ENCODE measurements at regions not wholly inside any gene's neighbourhood (a gene's known extent, or its start where the extent isn't known, plus 50 kb on each side); places are given as distances from the start of the nearest gene placed in this dataset.

DNA sequence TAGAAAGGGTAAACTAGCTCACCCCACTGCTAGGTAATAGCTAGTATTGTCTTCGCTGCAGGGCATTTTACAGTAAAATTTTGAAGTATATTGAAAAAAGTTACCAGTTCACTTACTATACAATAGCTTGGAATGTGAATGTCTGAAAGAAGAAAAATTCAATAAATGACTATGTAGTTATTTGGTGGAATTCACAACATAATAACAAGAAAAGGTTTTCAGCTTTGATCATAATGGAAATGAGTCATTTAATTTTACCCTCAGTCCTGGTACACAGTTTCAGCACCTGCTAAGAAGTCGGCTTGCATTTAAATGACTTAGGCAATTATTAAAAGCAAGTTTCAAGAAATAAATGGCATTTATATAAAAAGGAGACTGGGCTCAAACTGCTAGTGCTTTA, 90.4 kb downstream of the NUP35 start:
- ChIA-PET CTCF (no interaction called here), POLR2A (no interaction called here)
- peaks cover 4% of the 10 kb centered on the region for H3K36me3 Mint-ChIP-seq (ENCODE audit: low read depth)
- H3K4me3 Mint-ChIP-seq: no peak overlapping the region
- H3K27ac Mint-ChIP-seq: no peak overlapping the region
- no peaks in the 10 kb centered on the region for H3K27me3 Mint-ChIP-seq
- peaks cover 4% of the 10 kb centered on the region for H3K9me3 Mint-ChIP-seq
- no peak for DNase-seq
- H3K4me1 Mint-ChIP-seq: peaks cover 28% of the 10 kb centered on the region

GRCh38 chr2:183215917-183216316, 91.7 kb downstream of the NUP35 start:
- POLR2A ChIA-PET: no interaction called here

GRCh38 chr2:183219888-183220287, 95.6 kb downstream of the NUP35 start:
- no peak overlapping the region for H3K4me3 Mint-ChIP-seq
- no peaks in the 10 kb centered on the region for H3K27me3 Mint-ChIP-seq
- ChIA-PET CTCF (interaction anchor here (0.6 kb wide), 1 partner anchor 134 kb away, joined by 6 read pairs; no protein-coding TSS in a partner anchor), POLR2A (no interaction called here)
- no peaks in the 10 kb centered on the region for H3K36me3 Mint-ChIP-seq (ENCODE audit: low read depth)
- H3K27ac Mint-ChIP-seq: no peak overlapping the region
- peaks cover 1% of the 10 kb centered on the region for H3K9me3 Mint-ChIP-seq
- DNase-seq: no peak
- peaks cover 3% of the 10 kb centered on the region for H3K4me1 Mint-ChIP-seq

More at GRCh38 chr2:183215917-183216316, 91.7 kb downstream of the NUP35 start:
- Mint-ChIP-seq H3K9me3 (no peaks in the 10 kb centered on the region), H3K4me1 (peaks cover 28% of the 10 kb centered on the region), H3K27me3 (no peaks in the 10 kb centered on the region), H3K27ac (no peak overlapping the region), H3K36me3 (ENCODE audit: low read depth) (no peaks in the 10 kb centered on the region), H3K4me3 (no peak overlapping the region)
- CTCF ChIA-PET: no interaction called here
- DNase-seq: no peak

- no peak overlapping the region for H3K4me3 Mint-ChIP-seq
- peaks cover 8% of the 10 kb centered on the region for H3K9me3 Mint-ChIP-seq
- DNase-seq: no peak
- ChIA-PET CTCF (no interaction called here), POLR2A (no interaction called here)
- H3K36me3 Mint-ChIP-seq (ENCODE audit: low read depth): peaks cover 4% of the 10 kb centered on the region
- H3K27ac Mint-ChIP-seq: no peak overlapping the region
- no peaks in the 10 kb centered on the region for H3K27me3 Mint-ChIP-seq
- no peaks in the 10 kb centered on the region for H3K4me1 Mint-ChIP-seq
Observed at GRCh38 chr2:183222751-183223150, 98.5 kb downstream of the NUP35 start.

DNA sequence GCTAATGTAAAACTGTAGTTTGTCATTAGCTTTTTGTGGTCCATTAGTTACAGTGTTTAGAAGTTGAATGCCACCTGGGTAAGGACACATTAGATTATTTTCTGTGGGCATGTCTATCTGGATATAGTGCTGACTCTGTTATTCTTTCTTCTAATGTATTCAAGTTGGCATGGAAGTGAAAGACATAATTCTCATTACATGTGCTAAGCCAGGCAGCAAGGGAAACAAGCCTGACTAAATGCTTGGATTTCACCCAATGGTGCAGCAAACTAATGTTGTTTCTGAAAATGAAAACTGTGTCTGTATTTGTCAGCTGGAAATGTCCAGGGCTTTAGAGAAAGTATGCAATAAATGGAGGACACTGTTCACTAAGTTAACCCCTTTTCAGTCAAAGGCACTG, 100.7 kb downstream of the NUP35 start:
- POLR2A ChIA-PET: no interaction called here
- H3K4me3 Mint-ChIP-seq: no peak overlapping the region
- CTCF ChIA-PET: no interaction called here

GRCh38 chr2:183227176-183227575, 102.9 kb downstream of the NUP35 start:
- CTCF ChIA-PET: no interaction called here

More for the DNA sequence above, 100.7 kb downstream of the NUP35 start:
- Mint-ChIP-seq H3K36me3 (ENCODE audit: low read depth) (peaks cover 4% of the 10 kb centered on the region), H3K4me1 (no peaks in the 10 kb centered on the region), H3K27ac (no peak overlapping the region), H3K27me3 (no peaks in the 10 kb centered on the region), H3K9me3 (peaks cover 8% of the 10 kb centered on the region)
- no peak for DNase-seq

GRCh38 chr2:183229386-183229785, 105.1 kb downstream of the NUP35 start:
- Mint-ChIP-seq H3K27ac (no peak overlapping the region), H3K4me3 (no peak overlapping the region), H3K9me3 (peaks cover 8% of the 10 kb centered on the region), H3K36me3 (ENCODE audit: low read depth) (peaks cover 4% of the 10 kb centered on the region), H3K4me1 (no peaks in the 10 kb centered on the region), H3K27me3 (no peaks in the 10 kb centered on the region)
- ChIA-PET POLR2A (no interaction called here), CTCF (no interaction called here)
- no peak for DNase-seq

More at GRCh38 chr2:183227176-183227575, 102.9 kb downstream of the NUP35 start:
- Mint-ChIP-seq H3K27ac (no peak overlapping the region), H3K4me1 (no peaks in the 10 kb centered on the region), H3K27me3 (no peaks in the 10 kb centered on the region), H3K4me3 (no peak overlapping the region), H3K9me3 (peaks cover 8% of the 10 kb centered on the region), H3K36me3 (ENCODE audit: low read depth) (peaks cover 4% of the 10 kb centered on the region)
- DNase-seq: no peak
- POLR2A ChIA-PET: no interaction called here

DNA sequence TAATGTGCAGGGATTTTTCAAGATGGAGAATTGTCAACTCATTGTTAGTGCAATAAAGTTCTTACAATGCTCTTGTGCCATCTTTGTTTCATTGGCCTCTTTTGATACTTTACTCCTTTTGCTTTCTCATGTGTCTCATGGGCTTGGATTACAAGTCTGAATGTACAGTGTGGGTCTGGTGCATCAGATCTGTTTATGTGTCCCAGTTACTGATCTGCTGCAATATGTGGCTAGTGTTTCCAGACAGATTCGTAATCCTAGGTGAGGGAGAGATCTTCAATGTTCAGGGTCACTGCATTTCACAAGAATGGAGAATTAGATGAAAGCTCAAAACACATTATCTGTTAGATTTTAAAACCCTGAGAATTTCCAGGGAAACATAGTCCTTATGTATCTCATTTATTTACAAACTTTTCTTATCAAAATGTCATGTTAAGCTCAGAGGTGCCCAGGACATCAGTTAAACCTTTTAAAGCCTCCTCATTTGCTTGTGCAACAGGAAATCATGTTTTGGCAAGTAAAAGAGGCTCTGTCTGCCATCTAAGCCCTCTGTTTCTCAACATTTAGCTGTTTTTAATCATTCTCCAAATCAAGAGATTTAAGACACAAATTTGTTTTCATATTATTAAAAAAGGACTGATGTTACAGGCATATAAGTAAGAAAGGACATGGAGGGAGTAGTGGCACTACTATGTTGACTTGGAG, 108.1 kb downstream of the NUP35 start:
- no peaks in the 10 kb centered on the region for H3K9me3 Mint-ChIP-seq
- H3K4me3 Mint-ChIP-seq: no peak overlapping the region
- no peak for DNase-seq
- no peaks in the 10 kb centered on the region for H3K4me1 Mint-ChIP-seq
- H3K27me3 Mint-ChIP-seq: no peaks in the 10 kb centered on the region
- POLR2A ChIA-PET: no interaction called here
- H3K36me3 Mint-ChIP-seq (ENCODE audit: low read depth): no peaks in the 10 kb centered on the region
- CTCF ChIA-PET: interaction anchor here (1.6 kb wide), 1 partner anchor 17 kb away, joined by 5 read pairs; no protein-coding TSS in a partner anchor
- H3K27ac Mint-ChIP-seq: no peak overlapping the region

GRCh38 chr2:183242937-183243336, 118.7 kb downstream of the NUP35 start:
- Mint-ChIP-seq H3K27ac (no peak overlapping the region), H3K4me1 (no peaks in the 10 kb centered on the region), H3K27me3 (peaks cover 3% of the 10 kb centered on the region), H3K36me3 (ENCODE audit: low read depth) (no peaks in the 10 kb centered on the region), H3K4me3 (no peak overlapping the region), H3K9me3 (no peaks in the 10 kb centered on the region)
- DNase-seq: no peak
- ChIA-PET POLR2A (no interaction called here), CTCF (no interaction called here)

GRCh38 chr2:183243758-183244157, 119.5 kb downstream of the NUP35 start:
- no peak for DNase-seq
- H3K27ac Mint-ChIP-seq: no peak overlapping the region
- H3K9me3 Mint-ChIP-seq: no peaks in the 10 kb centered on the region
- no peaks in the 10 kb centered on the region for H3K36me3 Mint-ChIP-seq (ENCODE audit: low read depth)
- no peaks in the 10 kb centered on the region for H3K4me1 Mint-ChIP-seq
- CTCF ChIA-PET: no interaction called here
- POLR2A ChIA-PET: no interaction called here
- no peak overlapping the region for H3K4me3 Mint-ChIP-seq
- peaks cover 3% of the 10 kb centered on the region for H3K27me3 Mint-ChIP-seq

GRCh38 chr2:183244300-183244844, 120.1 kb downstream of the NUP35 start:
- H3K9me3 Mint-ChIP-seq: no peaks in the 10 kb centered on the region
- no peak overlapping the region for H3K27ac Mint-ChIP-seq
- no peak for DNase-seq
- ChIA-PET POLR2A (no interaction called here), CTCF (no interaction called here)
- no peaks in the 10 kb centered on the region for H3K4me1 Mint-ChIP-seq
- no peak overlapping the region for H3K4me3 Mint-ChIP-seq
- peaks cover 3% of the 10 kb centered on the region for H3K27me3 Mint-ChIP-seq
- no peaks in the 10 kb centered on the region for H3K36me3 Mint-ChIP-seq (ENCODE audit: low read depth)

GRCh38 chr2:183248866-183249567, 124.8 kb downstream of the NUP35 start:
- H3K27ac Mint-ChIP-seq: no peak overlapping the region
- CTCF ChIA-PET: interaction anchor here (0.9 to 1.9 kb wide), 5 partner anchors 9 to 80 kb away, joined by 3 to 7 read pairs (median 4); no protein-coding TSS in a partner anchor

GRCh38 chr2:183250061-183250460, 125.8 kb downstream of the NUP35 start:
- Mint-ChIP-seq H3K4me1 (no peaks in the 10 kb centered on the region), H3K4me3 (no peak overlapping the region), H3K36me3 (ENCODE audit: low read depth) (no peaks in the 10 kb centered on the region), H3K27ac (no peak overlapping the region), H3K27me3 (peaks cover 3% of the 10 kb centered on the region), H3K9me3 (no peaks in the 10 kb centered on the region)
- DNase-seq: no peak
- ChIA-PET POLR2A (no interaction called here), CTCF (interaction anchor here (1.9 kb wide), 1 partner anchor 18 kb away, joined by 5 read pairs; no protein-coding TSS in a partner anchor)

More at GRCh38 chr2:183248866-183249567, 124.8 kb downstream of the NUP35 start:
- H3K9me3 Mint-ChIP-seq: no peaks in the 10 kb centered on the region
- no peak overlapping the region for H3K4me3 Mint-ChIP-seq
- H3K27me3 Mint-ChIP-seq: peaks cover 3% of the 10 kb centered on the region
- POLR2A ChIA-PET: no interaction called here
- H3K4me1 Mint-ChIP-seq: no peaks in the 10 kb centered on the region
- no peak for DNase-seq
- no peaks in the 10 kb centered on the region for H3K36me3 Mint-ChIP-seq (ENCODE audit: low read depth)
